Epithelial cell of proximal tubule (primary cell): ENCODE measurements at regions not wholly inside any gene's neighbourhood (a gene's known extent, or its start where the extent isn't known, plus 50 kb on each side); places are given as distances from the start of the nearest gene placed in this dataset.

Experiments
- DNase-seq: peaks from one replicate; pipeline ENCODE4 v3.0.0-alpha.2; 2011; ENCODE audit warnings: low read depth
- H3K4me3 ChIP-seq: 2 replicates; pipeline ENCODE4 v1.5.1; 2011; ENCODE audit warnings: low read depth, mild to moderate bottlenecking, low read length
- TF ChIP-seq, protein P1 (sequence below): conservative IDR thresholded peaks from 2 replicates; pipeline ENCODE4 v1.5.1; 2012; ENCODE audit warnings: low read depth, mild to moderate bottlenecking, low read length

DNA sequence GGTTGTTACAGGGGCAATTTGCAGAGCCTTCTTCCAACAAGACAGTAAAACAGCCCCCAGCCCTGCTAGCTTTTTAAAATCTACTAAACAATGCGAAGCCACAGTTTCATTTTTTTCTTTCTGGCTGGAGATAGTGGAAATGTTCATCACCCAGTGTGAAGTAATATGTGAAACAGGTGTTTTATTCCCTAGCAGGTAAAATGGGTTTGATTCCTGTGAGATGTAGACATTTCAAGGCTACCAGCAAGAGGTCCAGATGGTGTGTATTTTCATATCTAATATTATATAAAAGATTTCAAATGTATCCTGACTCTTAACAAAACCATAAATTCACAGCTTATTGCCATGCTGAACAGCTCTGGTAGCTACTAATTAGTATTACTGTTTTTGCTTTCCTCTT, 160.3 kb downstream of the SATB1 start:
- DNase-seq = no peak
- no peak overlapping the region for H3K4me3 ChIP-seq
- TF ChIP-seq, protein P1, sequence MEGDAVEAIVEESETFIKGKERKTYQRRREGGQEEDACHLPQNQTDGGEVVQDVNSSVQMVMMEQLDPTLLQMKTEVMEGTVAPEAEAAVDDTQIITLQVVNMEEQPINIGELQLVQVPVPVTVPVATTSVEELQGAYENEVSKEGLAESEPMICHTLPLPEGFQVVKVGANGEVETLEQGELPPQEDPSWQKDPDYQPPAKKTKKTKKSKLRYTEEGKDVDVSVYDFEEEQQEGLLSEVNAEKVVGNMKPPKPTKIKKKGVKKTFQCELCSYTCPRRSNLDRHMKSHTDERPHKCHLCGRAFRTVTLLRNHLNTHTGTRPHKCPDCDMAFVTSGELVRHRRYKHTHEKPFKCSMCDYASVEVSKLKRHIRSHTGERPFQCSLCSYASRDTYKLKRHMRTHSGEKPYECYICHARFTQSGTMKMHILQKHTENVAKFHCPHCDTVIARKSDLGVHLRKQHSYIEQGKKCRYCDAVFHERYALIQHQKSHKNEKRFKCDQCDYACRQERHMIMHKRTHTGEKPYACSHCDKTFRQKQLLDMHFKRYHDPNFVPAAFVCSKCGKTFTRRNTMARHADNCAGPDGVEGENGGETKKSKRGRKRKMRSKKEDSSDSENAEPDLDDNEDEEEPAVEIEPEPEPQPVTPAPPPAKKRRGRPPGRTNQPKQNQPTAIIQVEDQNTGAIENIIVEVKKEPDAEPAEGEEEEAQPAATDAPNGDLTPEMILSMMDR = no peak

- H3K4me3 ChIP-seq = no peak overlapping the region
- no peak for DNase-seq
- TF ChIP-seq, protein P1 = no peak
Measured at GRCh38 chr3:18264361-18264760, 160.8 kb downstream of the SATB1 start.

- TF ChIP-seq, protein P1 = no peak
- no peak for DNase-seq
- H3K4me3 ChIP-seq = no peak overlapping the region
Measured at GRCh38 chr3:18258492-18258891, 166.6 kb downstream of the SATB1 start.

- no peak overlapping the region for H3K4me3 ChIP-seq
- TF ChIP-seq, protein P1 = no peak
- no peak for DNase-seq
Measured at GRCh38 chr3:18252578-18252977, 172.6 kb downstream of the SATB1 start.

GRCh38 chr3:18250991-18251390, 174.1 kb downstream of the SATB1 start:
- no peak overlapping the region for H3K4me3 ChIP-seq
- TF ChIP-seq, protein P1 = no peak
- DNase-seq = no peak

DNA sequence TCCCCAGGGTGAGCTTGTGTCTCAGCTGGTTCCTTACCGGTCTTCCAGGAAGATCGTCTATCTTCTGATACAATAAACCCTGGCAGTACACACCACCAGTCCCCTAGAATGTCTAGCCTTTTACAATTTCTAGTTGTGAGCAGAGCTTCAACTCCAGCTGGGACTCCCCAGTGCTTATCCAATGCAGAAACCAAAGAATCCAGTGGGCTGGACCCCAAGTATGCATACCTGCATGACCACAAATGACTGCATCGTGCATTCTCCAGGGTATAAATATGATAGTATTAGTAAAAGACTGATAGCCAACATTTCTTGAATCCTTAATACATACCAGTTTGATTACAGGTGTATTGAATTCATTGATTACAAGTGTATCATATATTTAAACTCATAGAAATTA, 176.0 kb downstream of the SATB1 start:
- no peak for DNase-seq
- no peak overlapping the region for H3K4me3 ChIP-seq
- TF ChIP-seq, protein P1 = no peak

DNA sequence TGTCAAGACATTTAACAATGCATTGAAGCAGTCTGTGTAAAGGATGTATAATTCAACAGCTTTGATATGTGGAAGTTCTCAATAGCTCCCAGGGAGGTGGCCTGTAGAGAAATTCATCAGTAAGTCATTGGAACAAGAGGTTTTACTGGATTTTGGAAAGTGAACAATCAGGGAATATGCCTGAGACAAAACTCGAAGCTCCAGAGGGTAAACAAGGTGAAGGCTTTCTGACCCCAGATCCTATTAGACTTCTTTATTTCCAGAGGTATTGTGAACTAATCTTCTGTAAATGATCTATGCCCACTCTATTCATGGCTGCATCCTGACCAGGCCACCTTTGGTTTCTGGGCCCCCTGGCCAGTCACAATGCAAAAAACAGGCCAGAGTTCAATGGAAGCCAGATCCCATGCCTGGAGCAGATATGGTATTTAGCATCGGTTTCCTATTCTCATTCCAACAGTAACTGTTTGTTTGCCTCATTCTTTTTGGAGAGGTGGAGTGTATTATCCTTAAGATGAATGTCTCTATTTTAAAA, 177.3 kb downstream of the SATB1 start:
- DNase-seq = no peak
- TF ChIP-seq, protein P1 = no peak
- H3K4me3 ChIP-seq = no peak overlapping the region
